OCI-M1 (cell line): ENCODE measurements at regions not wholly inside any gene's neighbourhood (a gene's known extent, or its start where the extent isn't known, plus 50 kb on each side); places are given as distances from the start of the nearest gene placed in this dataset.
"Not testable (repeated sequence)": the region's sequence is repeated elsewhere in the genome, so short reads cannot be mapped to it uniquely, and the experiment has no call there.

ENCODE experiments used
- DNase-seq: peaks from one replicate; lab custom pipeline; 2025; lab: John Stamatoyannopoulos, UW

DNA sequence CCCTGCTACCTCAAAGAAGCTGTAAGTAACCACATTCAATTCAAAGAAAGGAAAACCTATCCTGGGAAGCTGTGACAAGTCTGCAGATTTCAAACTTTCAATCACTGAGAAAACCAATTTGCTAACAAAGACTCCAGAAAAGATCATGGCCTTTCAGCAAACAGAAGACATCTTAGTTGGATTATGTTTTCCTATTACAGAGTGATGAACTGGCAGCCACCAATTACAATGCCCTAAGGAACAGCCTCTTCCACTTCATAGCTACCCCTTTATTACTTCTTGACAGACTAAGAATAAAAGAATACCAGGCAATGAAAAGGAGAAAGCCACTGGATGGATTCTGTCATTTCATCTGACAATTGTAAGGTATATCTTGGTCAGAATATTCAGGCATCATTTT is 128.2 kb upstream of the RASEF start:
- no peak for DNase-seq

DNA sequence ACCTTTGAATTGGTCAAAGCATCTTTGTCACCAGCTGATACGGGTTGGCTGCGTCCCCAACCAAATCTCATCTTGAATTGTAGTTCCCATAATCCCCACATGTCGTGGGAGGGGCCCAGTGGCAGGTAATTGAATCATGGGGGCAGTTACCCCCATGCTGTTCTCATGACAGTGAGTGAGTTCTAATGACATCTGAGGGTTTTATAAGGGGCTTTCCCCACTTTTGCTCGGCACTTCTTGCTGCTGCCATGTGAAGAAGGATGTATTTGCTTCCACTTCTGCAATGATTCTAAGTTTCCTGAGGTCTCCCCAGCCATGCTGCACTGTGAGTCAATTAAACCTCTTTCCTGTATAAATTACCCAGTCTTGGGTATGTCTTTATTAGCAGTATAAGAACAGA is 126.1 kb upstream of the RASEF start:
- DNase-seq: not testable (repeated sequence)

DNA sequence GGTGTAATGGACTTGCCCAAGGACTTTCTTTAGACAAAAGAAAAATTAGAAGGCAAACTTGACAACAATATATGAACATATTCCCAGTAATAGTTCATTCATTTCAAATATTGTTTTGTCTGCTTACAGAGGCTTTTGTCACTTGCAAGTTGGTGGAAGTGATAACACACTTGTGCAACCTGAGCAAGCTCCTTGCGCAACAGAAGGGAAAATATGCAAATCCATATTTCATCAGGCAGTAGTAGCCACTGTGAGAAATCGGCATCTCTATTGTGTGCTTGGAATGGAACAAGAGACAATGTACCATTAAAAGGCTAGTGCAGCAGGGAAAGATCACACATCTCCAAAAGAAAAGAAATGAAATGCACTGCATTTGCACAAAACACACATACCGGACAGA is 125.3 kb upstream of the RASEF start:
- peak; percentile 60 for DNase-seq

GRCh38 chr9:83186155-83186737 is 123.3 kb upstream of the RASEF start:
- DNase-seq: no peak

- DNase-seq: no peak
These were observed 122.7 kb upstream of the RASEF start for GRCh38 chr9:83185488-83186154.

- DNase-seq: no peak
These were observed 120.7 kb upstream of the RASEF start for GRCh38 chr9:83183621-83184020.

DNA sequence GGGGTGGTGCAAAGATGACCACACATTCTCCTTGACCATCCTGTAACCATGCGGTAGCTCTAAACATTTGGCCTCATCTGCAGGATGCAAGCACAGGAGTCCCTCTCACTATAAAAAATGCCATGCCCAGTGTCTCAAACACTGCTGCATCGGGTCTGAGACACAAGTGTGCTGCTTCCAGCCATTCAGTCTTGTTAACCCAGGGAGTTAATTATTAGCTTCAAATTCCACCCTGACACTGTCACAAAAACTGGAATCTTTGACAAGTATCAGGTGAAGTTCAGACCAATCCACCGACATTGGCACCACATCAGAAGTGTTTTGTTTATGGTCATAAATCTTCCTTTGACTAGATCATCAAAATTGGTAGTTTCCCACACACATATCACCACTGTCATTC is 119.1 kb upstream of the RASEF start:
- no peak for DNase-seq

DNA sequence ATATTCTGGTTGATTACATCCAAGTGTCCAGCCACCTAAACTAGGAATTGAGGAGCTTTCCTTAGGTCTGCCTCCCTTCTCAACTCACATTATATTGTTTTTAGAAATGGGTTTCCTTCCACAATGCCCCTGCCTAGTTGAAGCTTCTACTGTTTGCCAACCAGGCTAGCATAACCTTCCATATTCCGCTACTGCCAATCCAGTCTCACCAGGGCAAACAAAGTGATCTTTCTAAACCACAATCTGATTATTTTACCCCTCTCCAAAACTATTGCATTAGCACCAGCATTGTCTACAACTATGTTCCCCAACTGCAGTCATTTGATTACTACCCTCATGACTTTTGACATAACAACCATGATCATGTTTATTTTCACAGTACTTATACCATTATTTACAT is 115.8 kb upstream of the RASEF start:
- no peak for DNase-seq

- DNase-seq: no peak
These were observed 114.8 kb upstream of the RASEF start for GRCh38 chr9:83177747-83178146.

DNA sequence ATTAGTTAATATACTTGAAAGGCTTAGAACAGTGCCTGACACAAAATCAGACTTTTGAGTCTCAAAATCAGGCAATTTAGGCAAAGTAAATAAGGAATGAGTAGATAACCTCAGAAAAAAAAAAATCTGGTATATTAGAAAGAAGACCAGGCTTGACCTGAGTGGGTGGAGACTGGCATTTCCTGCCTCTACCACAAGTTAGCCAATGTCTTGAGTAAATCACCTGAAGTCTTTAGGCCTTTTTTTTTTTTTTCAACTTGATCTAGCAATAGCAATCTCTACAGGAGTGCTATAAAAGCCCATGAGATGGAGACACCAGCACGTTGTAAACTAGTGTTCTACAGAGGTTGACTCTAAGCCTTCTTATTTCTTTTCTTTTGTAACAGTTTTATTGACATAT is 104.2 kb upstream of the RASEF start:
- DNase-seq: no peak

DNA sequence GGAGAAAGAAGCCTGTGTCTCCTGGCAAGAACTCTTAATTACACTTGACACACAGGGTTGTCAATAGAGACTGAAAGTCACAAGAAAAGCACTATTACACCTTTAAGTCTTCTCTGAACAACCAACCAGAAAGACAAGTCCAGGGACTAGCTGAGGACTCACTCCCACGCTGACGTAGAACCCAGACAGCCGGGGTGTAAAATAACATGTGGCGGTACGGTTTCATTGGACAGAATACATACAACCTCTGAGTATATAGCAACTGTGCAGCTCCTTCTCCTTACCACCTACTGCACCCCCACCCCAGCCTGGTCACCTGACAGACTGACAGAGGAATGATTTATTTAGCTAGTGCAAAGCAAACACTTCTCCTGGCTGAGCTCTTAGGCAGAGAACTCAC is 103.4 kb upstream of the RASEF start:
- DNase-seq: peak; percentile 38

DNA sequence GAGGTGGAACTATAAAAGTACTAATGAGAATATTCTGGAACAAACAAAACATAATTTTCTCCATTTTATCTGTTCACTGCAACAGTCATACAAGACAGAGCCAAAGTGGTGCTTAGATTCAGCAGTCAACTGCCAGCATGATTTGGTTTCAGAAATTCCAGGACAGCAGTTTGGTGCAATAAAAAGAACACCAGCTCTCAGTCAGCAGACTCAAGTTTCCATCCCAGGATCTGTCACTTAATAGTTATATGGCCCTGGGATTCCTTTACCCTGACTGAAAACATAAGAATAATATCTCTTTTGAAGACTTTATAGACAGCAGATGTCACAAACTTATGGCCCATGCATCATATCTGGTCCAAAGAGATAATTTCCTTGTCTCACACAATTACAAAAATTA is 92.8 kb upstream of the RASEF start:
- no peak for DNase-seq

- DNase-seq: no peak
These were observed 91.9 kb upstream of the RASEF start for GRCh38 chr9:83154821-83155220.

- no peak for DNase-seq
These were observed 91.3 kb upstream of the RASEF start for GRCh38 chr9:83154087-83154736.

DNA sequence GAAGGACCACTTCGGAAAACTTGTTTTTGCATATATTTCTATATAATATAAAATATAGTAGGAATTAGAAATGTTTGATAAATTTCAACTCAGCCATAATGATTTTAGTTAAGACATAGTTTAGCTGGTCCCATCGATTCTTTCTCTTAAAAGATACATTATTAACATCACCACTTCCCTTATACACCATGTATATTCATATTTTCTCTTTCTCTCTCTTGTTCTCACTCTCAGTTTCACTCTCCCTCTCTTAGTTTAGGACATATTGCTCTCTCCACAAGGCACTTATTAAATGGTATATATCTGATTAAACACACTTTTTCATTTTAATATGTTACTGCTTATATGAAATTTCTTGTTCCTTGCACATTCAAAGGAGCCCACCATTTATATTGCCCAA is 90.1 kb upstream of the RASEF start:
- DNase-seq: no peak

GRCh38 chr9:83151627-83152137 is 88.7 kb upstream of the RASEF start:
- DNase-seq: no peak

GRCh38 chr9:83147315-83148149 is 84.6 kb upstream of the RASEF start:
- no peak for DNase-seq

DNA sequence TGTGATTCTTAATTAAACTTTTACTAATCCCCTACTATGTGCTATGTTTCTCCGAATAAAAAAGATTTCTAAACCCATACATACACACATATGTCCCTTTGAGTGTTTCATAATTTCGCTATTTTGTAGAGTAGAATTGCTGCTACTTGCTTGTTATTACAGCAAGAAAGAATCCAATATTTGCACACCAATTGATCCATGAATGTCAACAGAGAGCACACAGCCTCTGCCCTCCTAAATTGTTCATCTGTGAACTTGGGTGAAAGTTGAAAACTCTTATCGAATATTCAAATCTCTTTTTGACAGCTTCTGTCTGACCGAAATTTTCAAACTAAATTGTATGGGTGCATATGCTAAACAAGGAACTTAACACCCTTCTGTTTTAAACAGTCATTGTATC is 83.4 kb upstream of the RASEF start:
- DNase-seq: no peak

DNA sequence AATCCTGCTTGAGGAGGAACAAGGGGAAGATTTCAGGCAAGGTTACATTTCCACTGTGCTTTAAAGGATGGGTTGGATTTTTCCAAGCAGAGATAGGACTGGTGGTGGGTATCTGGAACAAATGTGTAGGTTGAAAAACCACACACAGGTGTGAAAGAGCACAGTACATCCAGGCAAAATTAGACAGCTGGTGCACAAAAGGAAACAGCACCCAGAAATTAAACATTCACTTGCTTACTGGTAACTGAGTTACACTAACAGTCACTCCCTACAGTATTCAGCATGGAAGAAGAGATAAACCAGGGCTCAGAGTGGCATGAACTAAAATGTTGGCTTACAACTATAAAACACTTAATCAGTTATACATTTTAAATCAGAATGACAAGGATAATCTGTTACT is 81.5 kb upstream of the RASEF start:
- no peak for DNase-seq

DNA sequence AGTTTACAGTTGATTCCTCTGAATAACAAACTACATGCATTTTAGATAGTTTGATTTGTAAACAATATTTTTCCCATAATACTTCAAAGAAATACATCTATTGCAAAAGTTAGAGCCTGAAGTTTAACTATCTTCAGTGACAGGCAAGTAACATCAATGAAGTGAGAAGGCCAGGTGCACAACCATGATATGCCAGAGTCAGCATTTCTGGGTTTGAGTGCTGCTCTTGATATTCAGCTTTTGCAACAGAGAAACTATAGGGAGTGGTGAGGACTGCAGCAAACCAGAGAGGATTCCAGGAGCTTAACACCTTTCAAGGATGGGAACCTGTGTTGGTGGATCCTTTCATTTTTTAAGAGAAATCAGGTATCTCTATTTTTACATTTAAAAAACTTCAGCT is 79.4 kb upstream of the RASEF start:
- DNase-seq: no peak

- no peak for DNase-seq
These were observed 78.9 kb upstream of the RASEF start for GRCh38 chr9:83141887-83142286.

GRCh38 chr9:83140061-83140460 is 77.1 kb upstream of the RASEF start:
- no peak for DNase-seq
